ENCODE measurements at regions not wholly inside any gene's neighbourhood (a gene's known extent, or its start where the extent isn't known, plus 50 kb on each side); places are given as distances from the start of the nearest gene placed in this dataset.

DNA sequence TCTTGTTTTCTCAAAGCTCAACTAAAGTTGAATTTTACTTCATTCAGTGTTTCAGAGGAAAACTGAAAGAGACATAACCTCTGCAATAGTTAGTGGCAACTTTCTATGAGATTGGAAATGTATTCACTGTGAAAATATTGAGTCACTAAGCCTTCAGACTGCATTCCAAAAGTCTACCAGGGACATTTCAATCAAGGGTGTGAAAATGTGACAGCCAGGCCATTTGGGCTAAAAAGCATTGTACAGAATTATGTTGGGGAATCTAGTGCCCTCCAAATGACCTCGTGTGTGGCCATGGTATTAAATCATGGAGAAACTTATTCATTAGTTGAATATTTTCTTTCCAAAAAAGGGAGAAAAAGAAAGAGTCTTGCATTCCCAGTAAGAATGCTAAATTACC, 251.9 kb downstream of the GRB14 start:
- TF ChIP-seq CTCF (IDR thresholded peaks at IDR 0.05) (no peak), POLR2A (IDR thresholded peaks at IDR 0.05) (no peak)
